Thyroid gland (tissue), 4 donors: ENCODE measurements at regions not wholly inside any gene's neighbourhood (a gene's known extent, or its start where the extent isn't known, plus 50 kb on each side); places are given as distances from the start of the nearest gene placed in this dataset.

Experiments used
- DNase-seq, 2 donors: peaks; one replicate each; pipeline ENCODE4 v3.0.0-alpha.2; 2019
- H3K27ac ChIP-seq, 3 donors: fragments of 200-600 bp; sonication (generic); 1 replicate in 2 of 3; 2 replicates in 1 of 3; pipeline ENCODE4 v1.5.1; 2016 to 2019; ENCODE audit warnings: mild to moderate bottlenecking in 1 of 3, moderate library complexity in 1 of 3
- H3K27me3 ChIP-seq: fragments of 200-600 bp; sonication (generic); one replicate; pipeline ENCODE4 v1.5.1; 2019
- H3K36me3 ChIP-seq, 2 donors: fragments of 200-600 bp; sonication (generic); one replicate each; pipeline ENCODE4 v1.5.1; 2016 to 2019
- H3K4me1 ChIP-seq, 2 donors: fragments of 200-600 bp; sonication (generic); one replicate each; pipeline ENCODE4 v1.5.1; 2017 to 2019
- H3K4me3 ChIP-seq, 3 donors: fragments of 200-600 bp; sonication (generic); replicated peaks in 1 of 3; 1 replicate in 2 of 3; 2 replicates in 1 of 3; pipeline ENCODE4 v1.5.1; 2016; ENCODE audit warnings: mild to moderate bottlenecking in 1 of 3
- H3K9me3 ChIP-seq: fragments of 200-600 bp; sonication (generic); one replicate; pipeline ENCODE4 v1.5.1; 2017
- CTCF ChIP-seq, 6 experiments: fragments of 200-600 bp in 3 of 6; fragments of 450-650 bp in 3 of 6; sonication (generic) in 3 of 6; IDR thresholded peaks; one replicate each; pipeline ENCODE4 v1.5.1; 2016 to 2019; ENCODE audit warnings: antibody characterized with exemption in 6 of 6, mild to moderate bottlenecking in 2 of 6, inconsistent platforms in 1 of 6, moderate library complexity in 1 of 6
- POLR2A ChIP-seq, 2 donors: fragments of 450-650 bp; IDR thresholded peaks; one replicate each; pipeline ENCODE4 v1.6.1; 2017; ENCODE audit warnings: antibody characterized with exemption in 2 of 2, mild to moderate bottlenecking in 2 of 2, moderate library complexity in 1 of 2
- WGBS, 2 donors: methylation state at CpG; one replicate each; pipeline ENCODE4 v1.1.5; 2017; 5-methylcytosine and 5-hydroxymethylcytosine counted together
- intact Hi-C: fragments of 100-400 bp; cut with DNase I; formaldehyde crosslinking; loops from one replicate; pipeline ENCODE4 v1.15.1; 2023

- whole genome bisulfite sequencing, 2 donors: 71 to 82% methylated on average over 18 of the region's 18 CpGs
- TF ChIP-seq CTCF (IDR thresholded peaks at IDR 0.05): no peak
- TF ChIP-seq POLR2A (IDR thresholded peaks at IDR 0.05): no peak
- no peaks in the 10 kb centered on the region for H3K9me3 ChIP-seq
- no peaks in the 10 kb centered on the region for H3K36me3 ChIP-seq
- no peaks in the 10 kb centered on the region for H3K4me1 ChIP-seq
- intact Hi-C loops: no loop called here
- no peak overlapping the region for H3K4me3 ChIP-seq
- DNase-seq: no peak
- H3K27me3 ChIP-seq: no peaks in the 10 kb centered on the region
- H3K27ac ChIP-seq: no peak overlapping the region
Measured at GRCh38 chr22:48426466-48427380, 1401.0 kb downstream of the BRD1 start.

GRCh38 chr22:48425641-48426040 lies 1402.0 kb downstream of the BRD1 start:
- 92 to 97% methylated on average over 12 of the region's 12 CpGs for WGBS, 2 donors
- no peaks in the 10 kb centered on the region for H3K4me1 ChIP-seq
- intact Hi-C loops: no loop called here
- H3K27me3 ChIP-seq: no peaks in the 10 kb centered on the region
- no peaks in the 10 kb centered on the region for H3K9me3 ChIP-seq
- TF ChIP-seq CTCF (IDR thresholded peaks at IDR 0.05) (no peak), POLR2A (IDR thresholded peaks at IDR 0.05) (no peak)
- H3K36me3 ChIP-seq: no peaks in the 10 kb centered on the region
- H3K4me3 ChIP-seq: no peak overlapping the region
- no peak overlapping the region for H3K27ac ChIP-seq
- no peak for DNase-seq

- Histone ChIP-seq H3K4me1 (no peaks in the 10 kb centered on the region), H3K27ac (no peak overlapping the region), H3K27me3 (no peaks in the 10 kb centered on the region), H3K36me3 (no peaks in the 10 kb centered on the region), H3K9me3 (no peaks in the 10 kb centered on the region), H3K4me3 (no peak overlapping the region)
- 82 to 91% methylated on average over 4 to 15 of the region's 15 CpGs for WGBS, 2 donors
- DNase-seq: no peak
- intact Hi-C loops: no loop called here
- TF ChIP-seq POLR2A (IDR thresholded peaks at IDR 0.05) (no peak), CTCF (IDR thresholded peaks at IDR 0.05) (no peak)
Measured at GRCh38 chr22:48425091-48425506, 1402.6 kb downstream of the BRD1 start.

- Histone ChIP-seq H3K4me1 (no peaks in the 10 kb centered on the region), H3K4me3 (no peak overlapping the region), H3K27me3 (no peaks in the 10 kb centered on the region), H3K9me3 (no peaks in the 10 kb centered on the region), H3K27ac (no peak overlapping the region), H3K36me3 (no peaks in the 10 kb centered on the region)
- no peak for DNase-seq
- WGBS, 2 donors: 46 to 61% methylated on average over 1 to 5 of the region's 5 CpGs
- TF ChIP-seq POLR2A (IDR thresholded peaks at IDR 0.05): no peak
- TF ChIP-seq CTCF (IDR thresholded peaks at IDR 0.05): no peak
- intact Hi-C loops: no loop called here
Measured at GRCh38 chr22:48424661-48425060, 1403.0 kb downstream of the BRD1 start.

- Histone ChIP-seq H3K27me3 (no peaks in the 10 kb centered on the region), H3K27ac (no peak overlapping the region), H3K4me1 (no peaks in the 10 kb centered on the region), H3K36me3 (no peaks in the 10 kb centered on the region), H3K9me3 (no peaks in the 10 kb centered on the region), H3K4me3 (no peak overlapping the region)
- TF ChIP-seq CTCF (IDR thresholded peaks at IDR 0.05): no peak
- no peak for TF ChIP-seq POLR2A (IDR thresholded peaks at IDR 0.05)
- DNase-seq: no peak
- intact Hi-C loops: no loop called here
- WGBS, 2 donors: 78 to 79% methylated on average over 14 to 18 of the region's 18 CpGs
Measured at GRCh38 chr22:48424201-48424627, 1403.5 kb downstream of the BRD1 start.
